OCI-LY3 (cell line): ENCODE measurements at regions not wholly inside any gene's neighbourhood (a gene's known extent, or its start where the extent isn't known, plus 50 kb on each side); places are given as distances from the start of the nearest gene placed in this dataset.

Experiments
- CTCF ChIP-seq: fragments of 200-600, 300-600 bp; sonication (generic); IDR thresholded peaks from 2 replicates; pipeline ENCODE4 v1.5.1; 2014; ENCODE audit warnings: antibody characterized with exemption, low read length, low read depth
- EZH2phosphoT487 ChIP-seq: fragments of 200-600 bp; shearing (Covaris generic); IDR thresholded peaks from 2 replicates; pipeline ENCODE4 v1.6.1; 2018; ENCODE audit warnings: antibody characterized with exemption, mixed run types, low read depth

GRCh38 chr5:3858524-3858923, 262.9 kb downstream of the IRX1 start:
- no peak for TF ChIP-seq CTCF
- TF ChIP-seq EZH2phosphoT487, result no peak
